IPS-15b (cell line): ENCODE measurements at regions not wholly inside any gene's neighbourhood (a gene's known extent, or its start where the extent isn't known, plus 50 kb on each side); places are given as distances from the start of the nearest gene placed in this dataset.

ENCODE experiments used
- H3K27me3 ChIP-seq: one replicate; pipeline ENCODE4 v1.6.1; 2013; ENCODE audit warnings: low read length; ENCODE audit not compliant: control insufficient read depth, insufficient read depth
- H3K36me3 ChIP-seq: one replicate; pipeline ENCODE4 v1.6.1; 2013; ENCODE audit warnings: low read length; ENCODE audit not compliant: control insufficient read depth, insufficient read depth
- H3K4me1 ChIP-seq: one replicate; pipeline ENCODE4 v1.6.1; 2013; ENCODE audit warnings: mild to moderate bottlenecking, low read length; ENCODE audit not compliant: control insufficient read depth, insufficient read depth
- H3K4me3 ChIP-seq: one replicate; pipeline ENCODE4 v1.5.1; 2013; ENCODE audit warnings: low read depth, low read length
- H3K9ac ChIP-seq: one replicate; pipeline ENCODE4 v1.6.1; 2013; ENCODE audit warnings: low read depth, mild to moderate bottlenecking, low read length
- H3K9me3 ChIP-seq: one replicate; pipeline ENCODE4 v1.6.1; 2013; ENCODE audit warnings: mild to moderate bottlenecking, low read length; ENCODE audit not compliant: control insufficient read depth, insufficient read depth

- Histone ChIP-seq H3K9me3 (no peaks in the 10 kb centered on the region), H3K27me3 (no peaks in the 10 kb centered on the region), H3K9ac (no peak overlapping the region), H3K4me1 (no peaks in the 10 kb centered on the region), H3K36me3 (no peaks in the 10 kb centered on the region), H3K4me3 (no peak overlapping the region)
These were observed 214.5 kb upstream of the SFRP2 start for GRCh38 chr4:154003378-154003777.

- Histone ChIP-seq H3K4me1 (no peaks in the 10 kb centered on the region), H3K4me3 (no peak overlapping the region), H3K9ac (no peak overlapping the region), H3K27me3 (no peaks in the 10 kb centered on the region), H3K36me3 (no peaks in the 10 kb centered on the region), H3K9me3 (no peaks in the 10 kb centered on the region)
These were observed 212.3 kb upstream of the SFRP2 start for GRCh38 chr4:154001193-154001592.

- H3K27me3 ChIP-seq, result no peaks in the 10 kb centered on the region
- no peak overlapping the region for H3K4me3 ChIP-seq
- H3K4me1 ChIP-seq, result no peaks in the 10 kb centered on the region
- no peak overlapping the region for H3K9ac ChIP-seq
- no peaks in the 10 kb centered on the region for H3K9me3 ChIP-seq
- no peaks in the 10 kb centered on the region for H3K36me3 ChIP-seq
These were observed 208.6 kb upstream of the SFRP2 start for GRCh38 chr4:153997516-153997915.

DNA sequence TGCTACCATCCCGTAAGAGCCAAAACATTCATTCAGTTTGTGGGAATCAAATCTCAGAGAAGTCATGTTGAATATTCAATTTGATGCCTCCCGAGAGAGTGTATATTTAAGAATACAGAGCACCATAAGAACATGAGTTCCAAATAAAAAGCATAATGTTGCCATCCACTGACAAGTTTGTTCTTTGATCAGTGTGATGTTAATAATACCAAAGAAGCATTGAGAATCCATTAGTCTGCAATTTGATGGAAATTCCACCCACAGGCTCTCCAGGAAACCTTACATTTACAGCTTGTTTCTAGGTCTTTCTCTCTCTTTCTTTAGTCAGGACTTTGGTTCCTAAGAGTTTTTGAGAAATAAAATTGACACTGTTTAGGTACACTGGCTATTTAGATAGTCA, 200.6 kb upstream of the SFRP2 start:
- no peaks in the 10 kb centered on the region for H3K36me3 ChIP-seq
- H3K9me3 ChIP-seq, result no peaks in the 10 kb centered on the region
- no peaks in the 10 kb centered on the region for H3K27me3 ChIP-seq
- H3K9ac ChIP-seq, result no peak overlapping the region
- no peak overlapping the region for H3K4me3 ChIP-seq
- H3K4me1 ChIP-seq, result no peaks in the 10 kb centered on the region

DNA sequence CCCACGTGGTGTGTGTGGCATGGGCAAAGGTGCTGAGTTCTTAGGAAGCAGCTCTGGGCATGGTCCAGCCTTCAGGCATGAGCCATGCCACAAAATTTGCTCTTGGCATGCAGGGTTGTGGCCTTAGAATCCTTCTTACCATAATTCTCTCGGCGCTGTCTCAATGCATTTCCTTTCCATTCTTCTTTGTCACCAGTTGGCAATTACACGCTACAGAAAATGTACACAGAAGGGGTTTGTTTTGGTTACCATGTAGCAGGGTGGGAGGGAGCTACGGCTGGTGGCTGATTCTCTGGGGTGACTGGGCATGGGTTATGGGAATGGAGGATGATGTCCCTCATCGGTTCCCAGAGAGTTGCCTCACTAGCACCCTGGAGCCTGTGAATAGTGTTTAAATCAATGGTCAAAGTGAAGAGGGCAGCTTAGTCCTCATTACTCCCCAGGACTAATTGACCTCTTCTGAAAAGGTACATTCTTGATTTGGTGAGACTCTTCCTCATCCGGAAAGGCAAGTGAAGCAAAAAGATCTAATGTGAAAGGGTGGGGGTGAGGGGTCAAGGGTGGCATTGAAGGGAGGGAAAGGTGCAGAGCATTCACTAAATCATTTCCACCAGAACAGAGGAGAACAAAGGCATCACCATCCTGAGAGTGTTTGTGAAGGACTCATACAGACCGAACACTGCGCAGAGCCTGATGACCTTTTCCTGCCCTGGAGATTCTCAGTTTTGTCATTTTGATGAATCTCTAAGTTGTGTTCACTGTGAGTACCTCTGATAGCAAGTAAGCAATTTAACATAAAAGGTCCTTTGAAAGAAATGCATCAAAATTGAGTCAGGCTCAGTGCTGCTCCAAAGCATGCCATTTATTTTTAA, 199.8 kb upstream of the SFRP2 start:
- no peaks in the 10 kb centered on the region for H3K36me3 ChIP-seq
- no peaks in the 10 kb centered on the region for H3K27me3 ChIP-seq
- H3K9me3 ChIP-seq, result no peaks in the 10 kb centered on the region
- H3K4me1 ChIP-seq, result no peaks in the 10 kb centered on the region
- no peak overlapping the region for H3K4me3 ChIP-seq
- no peak overlapping the region for H3K9ac ChIP-seq

GRCh38 chr4:153987291-153987690, 198.4 kb upstream of the SFRP2 start:
- no peak overlapping the region for H3K9ac ChIP-seq
- no peaks in the 10 kb centered on the region for H3K27me3 ChIP-seq
- no peaks in the 10 kb centered on the region for H3K9me3 ChIP-seq
- H3K36me3 ChIP-seq, result no peaks in the 10 kb centered on the region
- no peaks in the 10 kb centered on the region for H3K4me1 ChIP-seq
- H3K4me3 ChIP-seq, result no peak overlapping the region

DNA sequence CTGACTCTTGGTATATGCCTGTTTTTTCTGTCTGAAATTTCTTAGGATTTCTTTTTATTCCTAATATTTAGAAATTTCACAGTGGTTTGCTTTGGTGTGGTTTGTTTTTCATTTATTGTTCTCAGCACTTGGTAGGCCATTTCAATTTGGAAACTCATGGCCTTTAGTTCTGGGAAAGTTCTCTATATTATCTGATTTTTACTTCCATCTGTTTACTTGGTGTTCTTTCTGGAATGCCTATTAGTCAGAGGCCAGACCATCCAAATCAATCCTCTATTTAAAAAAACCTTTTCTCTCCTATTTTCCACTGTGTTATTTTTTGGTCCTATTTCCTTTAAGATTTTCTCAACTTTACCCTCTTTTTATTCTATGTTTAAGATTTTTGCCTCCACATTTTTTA, 188.1 kb upstream of the SFRP2 start:
- Histone ChIP-seq H3K27me3 (no peaks in the 10 kb centered on the region), H3K36me3 (no peaks in the 10 kb centered on the region), H3K9me3 (peaks cover 5% of the 10 kb centered on the region), H3K9ac (no peak overlapping the region), H3K4me1 (no peaks in the 10 kb centered on the region), H3K4me3 (no peak overlapping the region)

DNA sequence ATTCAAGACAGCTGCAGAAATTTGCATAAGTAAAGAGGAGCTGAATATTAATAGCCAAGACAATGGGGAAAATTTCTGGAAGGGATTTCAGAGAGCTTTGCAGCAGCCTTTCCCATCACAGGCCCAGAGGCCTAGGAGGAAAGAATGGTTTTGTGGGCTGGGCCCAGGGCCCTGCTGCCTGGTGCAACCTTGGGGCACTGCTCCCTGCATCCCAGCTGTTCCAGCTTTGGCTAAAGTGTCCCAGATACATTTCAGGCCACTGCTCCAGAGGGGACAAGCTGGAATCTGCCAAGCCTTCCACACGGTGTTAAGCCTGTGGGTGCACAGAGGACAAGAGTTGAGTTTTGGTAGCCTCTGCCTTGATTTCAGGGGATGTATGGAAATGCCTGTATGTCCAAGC, 185.6 kb upstream of the SFRP2 start:
- H3K36me3 ChIP-seq, result no peaks in the 10 kb centered on the region
- no peak overlapping the region for H3K9ac ChIP-seq
- no peak overlapping the region for H3K4me3 ChIP-seq
- H3K27me3 ChIP-seq, result no peaks in the 10 kb centered on the region
- H3K9me3 ChIP-seq, result peaks cover 5% of the 10 kb centered on the region
- H3K4me1 ChIP-seq, result no peaks in the 10 kb centered on the region

DNA sequence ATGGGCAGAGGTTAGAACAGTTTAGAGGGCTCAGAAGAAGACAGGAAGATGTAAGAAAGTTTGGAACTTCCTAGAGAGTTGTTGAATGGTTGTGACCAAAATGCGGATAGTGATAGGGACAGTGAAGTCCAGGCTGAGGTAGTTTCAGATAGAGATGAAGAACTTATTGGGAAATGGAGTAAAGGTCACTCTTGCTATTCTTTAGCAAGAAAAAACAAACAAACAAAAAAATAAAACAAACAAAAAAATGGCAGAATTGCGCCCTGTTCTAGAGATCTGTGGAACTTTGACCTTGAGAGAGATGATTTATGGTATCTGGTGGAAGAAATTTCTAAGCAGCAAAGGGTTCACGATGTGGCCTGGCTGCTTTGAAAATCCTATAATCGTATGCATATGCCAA, 185.1 kb upstream of the SFRP2 start:
- no peaks in the 10 kb centered on the region for H3K4me1 ChIP-seq
- peaks cover 5% of the 10 kb centered on the region for H3K9me3 ChIP-seq
- no peaks in the 10 kb centered on the region for H3K27me3 ChIP-seq
- H3K36me3 ChIP-seq, result no peaks in the 10 kb centered on the region
- no peak overlapping the region for H3K9ac ChIP-seq
- H3K4me3 ChIP-seq, result no peak overlapping the region

GRCh38 chr4:153971899-153972298, 183.0 kb upstream of the SFRP2 start:
- Histone ChIP-seq H3K4me1 (no peaks in the 10 kb centered on the region), H3K4me3 (no peak overlapping the region), H3K9me3 (peaks cover 5% of the 10 kb centered on the region), H3K9ac (no peak overlapping the region), H3K27me3 (no peaks in the 10 kb centered on the region), H3K36me3 (no peaks in the 10 kb centered on the region)

- Histone ChIP-seq H3K27me3 (no peaks in the 10 kb centered on the region), H3K9ac (no peak overlapping the region), H3K9me3 (peaks cover 3% of the 10 kb centered on the region), H3K4me3 (no peak overlapping the region), H3K4me1 (no peaks in the 10 kb centered on the region), H3K36me3 (no peaks in the 10 kb centered on the region)
These were observed 181.3 kb upstream of the SFRP2 start for GRCh38 chr4:153970169-153970568.

DNA sequence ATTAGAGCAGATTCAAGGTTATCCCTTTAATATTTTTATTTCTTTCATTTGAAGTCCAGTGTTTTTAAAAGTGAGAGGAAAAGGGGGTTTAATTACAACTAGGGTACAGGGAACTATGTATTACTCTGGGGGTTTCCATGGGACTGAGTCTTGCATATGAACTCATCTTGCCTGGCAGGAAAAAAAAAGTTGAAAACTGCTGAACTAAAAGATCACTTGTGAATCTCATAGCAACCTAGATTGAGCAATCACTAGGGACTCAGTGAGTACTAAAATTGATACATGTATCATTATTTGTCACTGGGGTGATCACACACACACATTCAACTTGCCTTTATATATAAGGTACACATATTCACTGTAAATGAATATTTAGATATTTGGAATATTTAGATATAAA, 180.7 kb upstream of the SFRP2 start:
- Histone ChIP-seq H3K36me3 (no peaks in the 10 kb centered on the region), H3K9me3 (no peaks in the 10 kb centered on the region), H3K9ac (no peak overlapping the region)

More for the DNA sequence above, 180.7 kb upstream of the SFRP2 start:
- H3K4me3 ChIP-seq, result no peak overlapping the region
- no peaks in the 10 kb centered on the region for H3K4me1 ChIP-seq
- H3K27me3 ChIP-seq, result no peaks in the 10 kb centered on the region
